ENCODE measurements at regions not wholly inside any gene's neighbourhood (a gene's known extent, or its start where the extent isn't known, plus 50 kb on each side); places are given as distances from the start of the nearest gene placed in this dataset.
"Not testable (repeated sequence)": the region's sequence is repeated elsewhere in the genome, so short reads cannot be mapped to it uniquely, and the experiment has no call there.

GRCh38 chr2:49693961-49694360, 539.6 kb upstream of the FSHR start:
- Histone ChIP-seq H3K27ac (ENCODE audit: control insufficient read depth, insufficient read depth, low read length) (no peak overlapping the region), H3K4me2 (ENCODE audit: control insufficient read depth, extremely low read depth, insufficient read depth, low read depth, low read length) (no peak overlapping the region), H4K20me1 (ENCODE audit: control insufficient read depth, extremely low read depth, insufficient read depth, low read length) (no peaks in the 10 kb centered on the region), H2AFZ (ENCODE audit: control insufficient read depth, low read length) (no peak overlapping the region), H3K36me3 (ENCODE audit: control insufficient read depth in 2 of 2, extremely low read depth in 1 of 2, insufficient read depth in 2 of 2, low read length in 2 of 2) (no peaks in the 10 kb centered on the region), H3K27me3 (ENCODE audit: control insufficient read depth, extremely low read depth, insufficient read depth, low read length) (no peaks in the 10 kb centered on the region), H3K9me1 (ENCODE audit: control insufficient read depth, extremely low read depth, insufficient read depth, low read length) (no peaks in the 10 kb centered on the region), H3K9me3 (ENCODE audit: control insufficient read depth, low read depth, low read length) (no peaks in the 10 kb centered on the region), H3K9ac (ENCODE audit: control insufficient read depth, extremely low read depth, insufficient read depth, low read length) (no peak overlapping the region), H3K4me1 (ENCODE audit: control insufficient read depth, extremely low read depth, insufficient read depth, low read length) (no peaks in the 10 kb centered on the region), H3K79me2 (ENCODE audit: control insufficient read depth, insufficient read depth, low read length) (no peaks in the 10 kb centered on the region), H3K4me3 (ENCODE audit: control insufficient read depth in 2 of 3, extremely low read depth in 1 of 3, insufficient read depth in 2 of 3, low read depth in 1 of 3, low read length in 3 of 3) (no peak overlapping the region)
- FAIRE-seq (no peak), DNase-seq (ENCODE audit: low read depth, low spot score) (no peak)
- dilution Hi-C loops (cut with MboI; ENCODE audit: extremely low pct_ligation_motif_present, low sequenced_read_pairs) = no loop called here
- TF ChIP-seq, protein P1, sequence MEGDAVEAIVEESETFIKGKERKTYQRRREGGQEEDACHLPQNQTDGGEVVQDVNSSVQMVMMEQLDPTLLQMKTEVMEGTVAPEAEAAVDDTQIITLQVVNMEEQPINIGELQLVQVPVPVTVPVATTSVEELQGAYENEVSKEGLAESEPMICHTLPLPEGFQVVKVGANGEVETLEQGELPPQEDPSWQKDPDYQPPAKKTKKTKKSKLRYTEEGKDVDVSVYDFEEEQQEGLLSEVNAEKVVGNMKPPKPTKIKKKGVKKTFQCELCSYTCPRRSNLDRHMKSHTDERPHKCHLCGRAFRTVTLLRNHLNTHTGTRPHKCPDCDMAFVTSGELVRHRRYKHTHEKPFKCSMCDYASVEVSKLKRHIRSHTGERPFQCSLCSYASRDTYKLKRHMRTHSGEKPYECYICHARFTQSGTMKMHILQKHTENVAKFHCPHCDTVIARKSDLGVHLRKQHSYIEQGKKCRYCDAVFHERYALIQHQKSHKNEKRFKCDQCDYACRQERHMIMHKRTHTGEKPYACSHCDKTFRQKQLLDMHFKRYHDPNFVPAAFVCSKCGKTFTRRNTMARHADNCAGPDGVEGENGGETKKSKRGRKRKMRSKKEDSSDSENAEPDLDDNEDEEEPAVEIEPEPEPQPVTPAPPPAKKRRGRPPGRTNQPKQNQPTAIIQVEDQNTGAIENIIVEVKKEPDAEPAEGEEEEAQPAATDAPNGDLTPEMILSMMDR (optimal IDR thresholded peaks at IDR 0.05 in 1 of 3, IDR thresholded peaks at IDR 0.05 in 1 of 3, conservative IDR thresholded peaks at IDR 0.05 in 1 of 3; ENCODE audit: extremely low read depth in 1 of 3, insufficient read depth in 2 of 3, low read length in 3 of 3) = no peak
- no peak for TF ChIP-seq EZH2 (IDR thresholded peaks at IDR 0.05; ENCODE audit: low read length)

- H2AFZ ChIP-seq (ENCODE audit: control insufficient read depth, low read length); H3K9me3 ChIP-seq (ENCODE audit: control insufficient read depth, low read depth, low read length); H4K20me1 ChIP-seq (ENCODE audit: control insufficient read depth, extremely low read depth, insufficient read depth, low read length); H3K4me3 ChIP-seq (ENCODE audit: control insufficient read depth in 2 of 3, extremely low read depth in 1 of 3, insufficient read depth in 2 of 3, low read depth in 1 of 3, low read length in 3 of 3); H3K9me1 ChIP-seq (ENCODE audit: control insufficient read depth, extremely low read depth, insufficient read depth, low read length); H3K9ac ChIP-seq (ENCODE audit: control insufficient read depth, extremely low read depth, insufficient read depth, low read length); FAIRE-seq; H3K27me3 ChIP-seq (ENCODE audit: control insufficient read depth, extremely low read depth, insufficient read depth, low read length); H3K79me2 ChIP-seq (ENCODE audit: control insufficient read depth, insufficient read depth, low read length); H3K27ac ChIP-seq (ENCODE audit: control insufficient read depth, insufficient read depth, low read length); DNase-seq (ENCODE audit: low read depth, low spot score); dilution Hi-C loops (cut with MboI; ENCODE audit: extremely low pct_ligation_motif_present, low sequenced_read_pairs); H3K4me2 ChIP-seq (ENCODE audit: control insufficient read depth, extremely low read depth, insufficient read depth, low read depth, low read length); H3K36me3 ChIP-seq (ENCODE audit: control insufficient read depth in 2 of 2, extremely low read depth in 1 of 2, insufficient read depth in 2 of 2, low read length in 2 of 2); H3K4me1 ChIP-seq (ENCODE audit: control insufficient read depth, extremely low read depth, insufficient read depth, low read length): not testable (repeated sequence)
Observed at GRCh38 chr2:49692022-49692421, 537.7 kb upstream of the FSHR start.

GRCh38 chr2:49687918-49688317, 533.6 kb upstream of the FSHR start:
- no peak for TF ChIP-seq EZH2 (IDR thresholded peaks at IDR 0.05; ENCODE audit: low read length)
- TF ChIP-seq, protein P1 (optimal IDR thresholded peaks at IDR 0.05 in 1 of 3, IDR thresholded peaks at IDR 0.05 in 1 of 3, conservative IDR thresholded peaks at IDR 0.05 in 1 of 3; ENCODE audit: extremely low read depth in 1 of 3, insufficient read depth in 2 of 3, low read length in 3 of 3) = peak in 1 of 3 experiments; percentile 11

More at GRCh38 chr2:49687918-49688317, 533.6 kb upstream of the FSHR start:
- Histone ChIP-seq H3K9me3 (ENCODE audit: control insufficient read depth, low read depth, low read length) (no peaks in the 10 kb centered on the region), H3K27me3 (ENCODE audit: control insufficient read depth, extremely low read depth, insufficient read depth, low read length) (no peaks in the 10 kb centered on the region), H3K4me1 (ENCODE audit: control insufficient read depth, extremely low read depth, insufficient read depth, low read length) (no peaks in the 10 kb centered on the region), H3K9ac (ENCODE audit: control insufficient read depth, extremely low read depth, insufficient read depth, low read length) (no peak overlapping the region), H3K79me2 (ENCODE audit: control insufficient read depth, insufficient read depth, low read length) (no peaks in the 10 kb centered on the region), H4K20me1 (ENCODE audit: control insufficient read depth, extremely low read depth, insufficient read depth, low read length) (no peaks in the 10 kb centered on the region), H2AFZ (ENCODE audit: control insufficient read depth, low read length) (no peak overlapping the region), H3K9me1 (ENCODE audit: control insufficient read depth, extremely low read depth, insufficient read depth, low read length) (no peaks in the 10 kb centered on the region), H3K4me2 (ENCODE audit: control insufficient read depth, extremely low read depth, insufficient read depth, low read depth, low read length) (no peak overlapping the region), H3K4me3 (ENCODE audit: control insufficient read depth in 2 of 3, extremely low read depth in 1 of 3, insufficient read depth in 2 of 3, low read depth in 1 of 3, low read length in 3 of 3) (no peak overlapping the region), H3K36me3 (ENCODE audit: control insufficient read depth in 2 of 2, extremely low read depth in 1 of 2, insufficient read depth in 2 of 2, low read length in 2 of 2) (no peaks in the 10 kb centered on the region), H3K27ac (ENCODE audit: control insufficient read depth, insufficient read depth, low read length) (no peak overlapping the region)
- dilution Hi-C loops (cut with MboI; ENCODE audit: extremely low pct_ligation_motif_present, low sequenced_read_pairs) = no loop called here
- FAIRE-seq (no peak), DNase-seq (ENCODE audit: low read depth, low spot score) (no peak)
